Activated CD4-positive, CD25-positive, alpha-beta regulatory T cell (primary cell): ENCODE measurements at regions not wholly inside any gene's neighbourhood (a gene's known extent, or its start where the extent isn't known, plus 50 kb on each side); places are given as distances from the start of the nearest gene placed in this dataset.
"Not testable (repeated sequence)": the region's sequence is repeated elsewhere in the genome, so short reads cannot be mapped to it uniquely, and the experiment has no call there.

Experiments used
- DNase-seq, 4 experiments: peaks; one replicate each; lab custom pipeline; 2025; lab: John Stamatoyannopoulos, UW

DNA sequence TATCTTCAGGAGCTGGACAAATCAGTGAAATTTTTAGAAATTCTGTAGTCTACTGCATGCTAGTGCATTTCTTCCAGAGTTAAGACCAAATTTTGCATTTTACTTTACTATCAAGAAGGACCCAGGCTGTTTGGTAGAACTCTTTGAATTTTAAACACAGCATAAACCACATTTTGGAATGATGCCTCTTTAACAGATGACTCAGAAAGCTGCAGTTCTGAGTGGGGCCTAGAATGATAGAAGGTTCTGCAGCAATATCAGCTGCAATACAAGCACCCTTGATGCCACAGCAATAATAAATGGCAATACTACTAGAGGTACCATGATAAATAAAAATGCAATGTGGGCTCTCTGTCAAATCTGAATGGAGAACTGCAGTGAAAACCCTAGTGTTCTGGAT, 198.7 kb downstream of the TMA16 start:
- no peak for DNase-seq

DNA sequence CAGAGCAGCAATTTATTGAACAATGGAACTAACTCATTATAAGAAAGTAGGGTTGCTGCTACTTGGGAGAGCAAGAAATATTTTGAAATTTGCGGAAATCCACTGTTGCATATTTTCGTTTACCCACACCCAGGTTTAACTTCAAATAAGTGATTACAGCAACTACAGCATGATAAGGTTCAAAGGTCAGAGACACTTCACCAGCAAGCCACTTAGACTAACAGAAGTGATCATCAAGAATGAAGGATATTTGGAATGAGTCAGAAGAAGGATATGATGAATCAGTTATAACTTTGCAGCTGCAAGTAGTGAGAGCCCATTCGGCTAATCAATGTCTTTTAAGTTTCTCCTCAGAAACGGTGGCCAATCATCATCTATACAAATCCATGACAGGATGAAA, 199.3 kb downstream of the TMA16 start:
- no peak for DNase-seq

GRCh38 chr4:163694385-163694784, 199.9 kb downstream of the TMA16 start:
- DNase-seq = no peak

- DNase-seq = no peak
These were observed 202.6 kb downstream of the TMA16 start for GRCh38 chr4:163697121-163697520.

DNA sequence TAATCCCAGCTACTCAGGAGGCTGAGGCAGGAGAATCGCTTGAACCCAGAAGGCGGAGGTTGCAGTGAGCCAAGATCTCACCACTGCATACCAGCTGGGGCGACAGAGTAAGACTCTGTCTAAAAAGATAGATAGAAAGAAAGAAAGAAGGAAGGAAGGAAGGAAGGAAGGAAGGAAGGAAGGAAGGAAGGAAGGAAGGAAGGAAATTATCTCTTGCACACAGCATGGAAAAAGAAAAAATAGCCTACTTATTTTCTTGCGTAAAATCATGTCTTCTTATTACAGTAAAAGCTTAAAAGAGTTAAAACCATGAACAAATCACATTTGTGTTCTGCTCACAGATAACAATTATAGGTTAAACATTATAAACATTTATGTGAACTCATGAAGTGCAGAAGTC, 205.9 kb downstream of the TMA16 start:
- not testable (repeated sequence) for DNase-seq

DNA sequence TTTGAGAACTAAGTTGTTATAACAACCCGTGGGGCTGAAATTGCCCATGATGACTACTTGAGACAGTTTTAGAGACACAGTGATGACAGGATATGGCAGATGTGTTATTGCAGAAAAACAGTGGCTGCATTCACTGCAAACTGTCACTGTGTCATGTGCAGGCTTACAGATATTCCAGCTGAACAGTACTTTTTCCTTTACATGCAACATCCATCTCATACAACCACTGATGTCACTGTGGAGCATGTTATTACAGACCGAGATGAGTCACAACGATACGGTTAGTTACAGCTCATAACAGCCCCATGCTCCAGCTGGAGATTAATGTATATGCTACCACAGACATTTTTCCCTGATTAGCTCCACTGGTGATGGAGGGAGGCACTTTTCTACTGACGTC, 207.4 kb downstream of the TMA16 start:
- no peak for DNase-seq

GRCh38 chr4:163702736-163703135, 208.2 kb downstream of the TMA16 start:
- DNase-seq = no peak

DNA sequence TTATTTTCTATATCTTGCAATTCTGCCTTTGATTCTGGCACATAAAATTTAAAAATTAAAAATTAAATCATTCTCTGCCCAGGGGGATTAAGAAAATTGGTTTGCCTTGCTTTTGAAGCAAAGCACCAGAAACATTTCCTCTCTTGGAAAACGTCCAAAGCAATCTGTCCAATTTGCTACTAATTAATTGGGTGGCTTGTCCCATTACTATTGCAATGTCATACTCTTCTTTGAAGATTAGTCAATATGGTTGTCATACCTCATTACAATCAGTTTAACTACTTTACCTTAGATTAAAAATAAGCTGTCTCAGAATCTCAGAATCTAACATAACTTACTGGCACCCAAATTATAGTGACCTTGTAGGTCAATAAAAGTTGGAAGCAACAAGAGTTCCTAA, 208.8 kb downstream of the TMA16 start:
- DNase-seq = no peak

- DNase-seq = no peak
These were observed 213.4 kb downstream of the TMA16 start for GRCh38 chr4:163707873-163708272.

DNA sequence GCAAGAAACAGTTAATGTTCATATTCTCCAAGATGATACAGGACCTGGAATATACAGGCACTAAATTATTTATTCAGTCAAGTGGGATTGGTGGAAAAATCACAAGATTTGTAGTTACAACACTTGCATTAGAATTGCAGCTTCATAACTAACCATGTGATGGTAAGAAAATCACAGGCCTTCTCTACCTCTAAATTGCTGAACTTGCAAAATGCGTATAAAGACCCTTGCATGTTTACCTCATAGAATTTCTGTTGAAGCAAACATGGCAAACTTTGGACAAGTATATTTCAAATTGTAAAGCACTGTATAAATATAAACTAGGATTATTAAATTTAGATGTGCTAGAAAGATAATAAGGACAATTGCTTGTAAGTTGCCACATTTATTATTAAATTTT, 215.1 kb downstream of the TMA16 start:
- no peak for DNase-seq

DNA sequence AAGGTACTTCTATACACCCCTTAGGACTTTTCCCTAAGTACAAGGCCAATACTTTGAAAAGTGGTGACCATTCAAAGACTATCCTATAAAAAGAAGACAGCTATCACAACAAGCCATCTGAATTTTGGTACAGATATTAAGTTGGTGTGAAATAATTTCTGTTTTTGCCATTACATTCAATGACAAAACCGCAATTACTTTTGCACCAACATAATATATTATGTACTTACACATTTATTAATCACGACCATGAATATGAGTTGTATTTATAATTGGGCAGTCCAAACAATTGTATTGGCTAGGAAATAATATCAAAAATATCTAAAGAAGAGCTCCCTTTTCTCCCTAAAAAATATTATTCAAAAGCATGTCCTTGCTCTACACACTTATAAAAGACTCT, 215.7 kb downstream of the TMA16 start:
- DNase-seq = no peak

DNA sequence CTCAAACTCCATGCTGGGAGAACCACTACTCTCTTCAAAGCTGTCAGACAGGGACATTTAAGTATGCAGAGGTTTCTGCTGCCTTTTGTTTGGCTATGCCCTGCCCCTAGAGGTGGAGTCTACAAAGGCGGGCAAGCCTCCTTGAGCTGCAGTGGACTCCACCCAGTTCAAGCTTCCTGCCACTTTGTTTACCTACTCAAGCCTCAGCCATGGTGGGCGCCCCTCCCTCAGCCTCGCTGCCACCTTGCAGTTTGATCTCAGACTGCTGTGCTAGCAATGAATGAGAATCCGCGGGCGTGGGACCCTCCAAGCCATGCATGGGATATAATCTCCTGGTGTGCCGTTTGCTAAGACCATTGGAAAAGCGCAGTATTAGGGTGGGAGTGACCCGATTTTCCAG, 230.0 kb downstream of the TMA16 start:
- DNase-seq = not testable (repeated sequence)

- no peak for DNase-seq
These were observed 232.2 kb downstream of the TMA16 start for GRCh38 chr4:163726641-163727040.

DNA sequence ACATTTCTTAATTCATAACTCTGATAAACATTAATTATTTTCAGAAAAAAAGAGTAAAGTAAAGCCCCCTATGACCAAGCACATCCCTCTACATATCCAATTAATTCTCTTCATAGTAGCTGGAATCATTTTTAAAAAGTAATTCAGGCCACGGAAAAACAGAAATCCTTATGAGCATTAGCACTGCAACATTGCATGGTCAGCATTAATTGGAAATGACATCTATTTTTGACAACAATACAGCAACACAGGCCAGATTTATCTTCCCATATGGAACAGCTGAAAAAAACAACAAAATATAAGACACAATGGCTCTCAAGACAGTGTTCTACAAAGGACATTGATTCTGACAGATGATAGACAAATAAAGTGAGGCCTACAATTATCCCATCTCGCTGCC, 236.6 kb downstream of the TMA16 start:
- DNase-seq = no peak

DNA sequence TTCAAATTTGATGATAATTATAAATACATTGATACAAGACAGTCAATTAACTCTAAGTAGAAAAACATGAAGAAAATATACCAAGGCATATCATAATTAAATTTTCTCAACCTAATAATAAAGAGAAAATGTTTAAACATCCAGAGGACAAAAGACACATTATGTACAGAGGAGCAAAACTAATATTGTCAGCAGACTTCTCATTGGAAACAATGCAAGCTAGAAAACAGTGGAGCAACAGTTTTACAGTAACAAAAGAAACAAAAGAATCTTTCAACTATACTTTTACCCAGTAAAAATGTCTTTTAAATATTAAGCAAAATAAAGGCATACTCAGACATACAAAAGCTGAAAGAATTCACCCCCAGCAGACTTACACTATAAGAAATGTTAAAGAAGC, 238.0 kb downstream of the TMA16 start:
- no peak for DNase-seq

- no peak for DNase-seq
These were observed 242.4 kb downstream of the TMA16 start for GRCh38 chr4:163736876-163737275.

DNA sequence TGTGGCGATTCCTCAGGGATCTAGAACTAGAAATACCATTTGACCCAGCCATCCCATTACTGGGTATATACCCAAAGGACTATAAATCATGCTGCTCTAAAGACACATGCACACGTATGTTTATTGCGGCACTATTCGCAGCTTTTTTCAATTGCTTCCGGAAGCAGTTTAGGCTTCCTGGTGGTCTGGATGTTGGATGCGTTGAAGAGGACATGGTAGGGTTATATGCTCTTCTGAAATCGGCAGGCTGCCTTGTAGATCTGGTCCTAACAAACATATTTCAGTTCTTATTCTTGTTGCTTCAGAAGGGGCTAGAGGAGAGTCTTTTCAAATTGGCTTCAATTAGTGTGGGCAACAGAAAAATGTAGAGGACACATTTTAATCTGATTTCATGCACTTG, 243.4 kb downstream of the TMA16 start:
- DNase-seq = not testable (repeated sequence)

DNA sequence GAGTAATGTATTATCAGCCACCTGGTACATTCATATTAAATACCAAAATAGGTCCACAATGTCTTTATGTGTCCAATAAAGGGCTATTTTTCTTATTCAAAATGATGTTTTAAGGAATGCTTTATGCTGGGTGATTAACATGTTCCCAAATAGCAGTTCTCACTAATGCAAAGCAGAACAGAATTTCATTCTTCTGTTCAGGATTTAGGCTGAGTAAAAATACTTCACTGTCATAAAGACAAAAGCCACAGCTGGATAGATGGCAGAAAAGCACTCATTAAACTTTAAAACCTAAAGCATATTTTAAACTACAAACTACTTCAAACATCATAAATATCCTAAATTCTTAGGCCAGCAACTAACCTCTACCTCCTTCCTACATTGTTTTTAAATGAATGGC, 244.0 kb downstream of the TMA16 start:
- no peak for DNase-seq

DNA sequence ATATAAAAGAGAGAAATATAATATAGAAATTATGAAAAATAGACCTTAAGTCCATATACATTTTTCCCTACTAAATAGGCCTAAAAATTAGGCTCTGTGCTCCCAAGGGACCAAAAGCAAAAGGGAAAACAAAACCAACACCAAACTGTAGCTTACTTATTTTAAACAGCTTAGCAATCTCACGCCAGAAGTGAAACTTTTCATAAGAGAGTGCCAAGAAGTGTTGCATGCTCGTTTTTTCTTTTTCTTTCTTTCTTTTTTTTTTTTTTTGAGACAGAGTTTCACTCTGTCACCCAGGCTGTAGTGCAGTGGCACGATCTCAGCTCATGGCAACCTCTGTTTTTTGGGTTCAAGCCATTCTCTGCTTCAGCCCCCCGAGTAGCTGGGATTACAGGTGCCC, 250.4 kb downstream of the TMA16 start:
- no peak for DNase-seq

- DNase-seq = no peak
These were observed 252.8 kb downstream of the TMA16 start for GRCh38 chr4:163747293-163747692.

GRCh38 chr4:163747886-163748285, 253.4 kb downstream of the TMA16 start:
- no peak for DNase-seq

GRCh38 chr4:163748449-163748848, 254.0 kb downstream of the TMA16 start:
- no peak for DNase-seq

GRCh38 chr4:163755013-163755412, 260.5 kb downstream of the TMA16 start:
- DNase-seq = no peak

DNA sequence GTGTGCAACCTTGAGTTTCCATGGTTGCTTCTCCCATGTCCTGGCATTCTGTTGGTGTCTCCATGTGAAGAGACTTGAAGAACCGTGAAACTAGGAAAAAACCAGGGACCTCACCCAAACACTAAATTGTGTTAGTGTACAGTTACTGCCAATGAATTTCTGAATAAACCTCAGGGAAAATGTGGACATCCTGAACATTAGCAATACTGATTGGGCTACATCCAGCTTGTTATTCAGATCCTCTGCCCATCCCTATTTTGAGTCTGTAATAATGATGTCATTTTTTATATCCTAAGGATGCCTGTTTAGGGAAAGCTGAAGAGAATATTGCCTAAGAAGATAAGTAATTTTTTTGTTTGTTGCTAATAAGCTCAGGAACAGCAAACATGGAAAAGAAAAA, 262.7 kb downstream of the TMA16 start:
- no peak for DNase-seq

GRCh38 chr4:163758032-163758431, 263.5 kb downstream of the TMA16 start:
- no peak for DNase-seq
